HepG2 (cell line): ENCODE measurements at regions not wholly inside any gene's neighbourhood (a gene's known extent, or its start where the extent isn't known, plus 50 kb on each side); places are given as distances from the start of the nearest gene placed in this dataset.
A peak's percentile ranks its signal among the peaks of the same experiment; 100 is the strongest.

Source experiments
- ARNT2 ChIP-seq: sonication (generic); formaldehyde crosslinking; IDR thresholded peaks from 2 replicates; pipeline ENCODE4 v1.8.0; 2022; ENCODE audit warnings: mild to moderate bottlenecking, low read depth, missing genetic modification reagents, moderate library complexity
- CBX1 ChIP-seq: IDR thresholded peaks from one replicate; pipeline ENCODE4 v1.6.1; 2016; ENCODE audit warnings: antibody characterized with exemption, low read depth
- FOXO4 ChIP-seq: sonication (generic); formaldehyde crosslinking; conservative IDR thresholded peaks from 2 replicates; pipeline ENCODE4 v1.8.1; 2023; ENCODE audit warnings: missing genetic modification reagents
- HNF1A ChIP-seq, 2 experiments: sonication (generic) in 1 of 2; formaldehyde crosslinking in 1 of 2; IDR thresholded peaks; 2 replicates each; pipeline versions ENCODE4 v1.4.0 to v1.6.1; 2016 to 2020; ENCODE audit warnings: borderline replicate concordance in 1 of 2, low read depth in 1 of 2, mild to moderate bottlenecking in 1 of 2, missing genetic modification reagents in 1 of 2
- KLF16 ChIP-seq, 2 experiments: sonication (generic) in 1 of 2; formaldehyde crosslinking in 1 of 2; IDR thresholded peaks; 2 replicates each; pipeline versions ENCODE4 v1.6.1 to v1.8.0; 2016 to 2023; ENCODE audit warnings: missing genetic modification reagents in 2 of 2, missing compliant biosample characterization in 1 of 2
- MBNL3 ChIP-seq: fragments of 250-450 bp; sonication (Bioruptor Pico); conservative IDR thresholded peaks from 2 replicates; pipeline ENCODE4 v1.8.0; 2022; ENCODE audit warnings: mild to moderate bottlenecking, inconsistent platforms
- NFE2L2 ChIP-seq: fragments of 150-350 bp; IDR thresholded peaks from 2 replicates; pipeline ENCODE4 v1.6.1; 2014; ENCODE audit warnings: low read length
- NFKB2 ChIP-seq: sonication (generic); formaldehyde crosslinking; IDR thresholded peaks from 2 replicates; pipeline ENCODE4 v1.4.0; 2020; ENCODE audit warnings: missing genetic modification reagents, borderline replicate concordance
- NR2F1 ChIP-seq, 2 experiments: fragments of 450-650 bp in 1 of 2; formaldehyde crosslinking in 1 of 2; IDR thresholded peaks; 2 replicates each; pipeline versions ENCODE4 v1.5.0 to v1.6.1; 2016 to 2020; ENCODE audit warnings: mild to moderate bottlenecking in 1 of 2, missing compliant biosample characterization in 1 of 2, missing genetic modification reagents in 1 of 2, moderate library complexity in 1 of 2
- PAWR ChIP-seq: sonication (generic); formaldehyde crosslinking; IDR thresholded peaks from 2 replicates; pipeline ENCODE4 v1.4.0; 2020; ENCODE audit warnings: missing genetic modification reagents, mild to moderate bottlenecking, borderline replicate concordance
- SIN3B ChIP-seq: fragments of 150-350 bp; IDR thresholded peaks from 2 replicates; pipeline ENCODE4 v1.6.1; 2014; ENCODE audit warnings: low read length
- TRIM24 ChIP-seq: sonication (generic); formaldehyde crosslinking; IDR thresholded peaks from 2 replicates; pipeline ENCODE4 v1.8.0; 2022; ENCODE audit warnings: mild to moderate bottlenecking, missing genetic modification reagents
- ZNF251 ChIP-seq: sonication (generic); formaldehyde crosslinking; IDR thresholded peaks from 2 replicates; pipeline ENCODE4 v1.9.0; 2021; ENCODE audit warnings: mild to moderate bottlenecking, missing genetic modification reagents
- ZNF407 ChIP-seq: sonication (generic); formaldehyde crosslinking; IDR thresholded peaks from one replicate; pipeline ENCODE4 v1.5.1; 2020; ENCODE audit warnings: mild to moderate bottlenecking, missing genetic modification reagents; ENCODE audit errors: not compliant biosample characterization
- ZNF781 ChIP-seq: sonication (generic); formaldehyde crosslinking; IDR thresholded peaks from 2 replicates; pipeline ENCODE4 v1.5.1; 2020; ENCODE audit warnings: borderline replicate concordance, mild to moderate bottlenecking, missing genetic modification reagents; ENCODE audit errors: not compliant biosample characterization

- TF ChIP-seq HNF1A (IDR thresholded peaks at IDR 0.05; ENCODE audit: low read depth): no peak
- TF ChIP-seq HNF1A (CRISPR knock-in tag; IDR thresholded peaks at IDR 0.05; ENCODE audit: borderline replicate concordance): peak; percentile 1; the same call in 1 of the 2 replicates
- no peak for TF ChIP-seq MBNL3 (CRISPR knock-in tag)
- no peak for TF ChIP-seq PAWR (CRISPR knock-in tag)
- TF ChIP-seq KLF16 (CRISPR knock-in tag; IDR thresholded peaks at IDR 0.05): no peak
- TF ChIP-seq CBX1: no peak
- no peak for TF ChIP-seq ZNF407 (CRISPR knock-in tag)
- TF ChIP-seq ZNF781 (CRISPR knock-in tag): no peak
- TF ChIP-seq ZNF251 (CRISPR knock-in tag): no peak
- no peak for TF ChIP-seq SIN3B
- TF ChIP-seq NR2F1 (CRISPR knock-in tag; IDR thresholded peaks at IDR 0.05): peak; percentile 50 to 74; a peak in 3 of 4 replicates
- TF ChIP-seq TRIM24 (CRISPR knock-in tag): no peak
- TF ChIP-seq NFKB2 (CRISPR knock-in tag): no peak
- no peak for TF ChIP-seq ARNT2
- no peak for TF ChIP-seq FOXO4 (CRISPR knock-in tag)
- TF ChIP-seq NFE2L2: peak; percentile 95
Observed at GRCh38 chr7:85426487-85426960, 239.7 kb upstream of the SEMA3D start (continued).
